KMS-11 (cell line): ENCODE measurements at regions not wholly inside any gene's neighbourhood (a gene's known extent, or its start where the extent isn't known, plus 50 kb on each side); places are given as distances from the start of the nearest gene placed in this dataset.

Source experiments
- H2AFZ ChIP-seq: fragments of 200-600 bp; sonication (generic); 2 replicates; pipeline ENCODE4 v1.6.1; 2016; ENCODE audit warnings: antibody characterized with exemption, mixed run types, low read depth
- H3K27ac ChIP-seq: fragments of 200-600 bp; sonication (generic); 2 replicates; pipeline ENCODE4 v1.6.1; 2016; ENCODE audit warnings: mild to moderate bottlenecking, mixed run types
- H3K27me3 ChIP-seq: fragments of 200-600 bp; sonication (generic); 2 replicates; pipeline ENCODE4 v1.6.1; 2017; ENCODE audit warnings: mild to moderate bottlenecking, low read depth, mixed run types, moderate library complexity; ENCODE audit not compliant: insufficient read depth
- H3K36me3 ChIP-seq: fragments of 200-600 bp; sonication (generic); 2 replicates; pipeline ENCODE4 v1.6.1; 2017; ENCODE audit warnings: mild to moderate bottlenecking, mixed run types; ENCODE audit not compliant: insufficient read depth
- H3K4me1 ChIP-seq: fragments of 200-600 bp; sonication (generic); 2 replicates; pipeline ENCODE4 v1.6.1; 2016; ENCODE audit warnings: mild to moderate bottlenecking, low read depth, mixed run types; ENCODE audit not compliant: poor library complexity, severe bottlenecking
- H3K4me2 ChIP-seq: fragments of 200-600 bp; sonication (generic); 2 replicates; pipeline ENCODE4 v1.7.0; 2016; ENCODE audit warnings: mild to moderate bottlenecking, mixed run types
- H3K4me3 ChIP-seq: fragments of 200-600 bp; sonication (generic); IDR thresholded peaks from 2 replicates; pipeline ENCODE4 v1.6.1; 2017; ENCODE audit warnings: low read depth, low read length, mixed read lengths; ENCODE audit not compliant: insufficient read depth
- H3K79me2 ChIP-seq: fragments of 200-600 bp; sonication (generic); 2 replicates; pipeline ENCODE4 v1.6.1; 2016; ENCODE audit warnings: low read depth, mixed run types; ENCODE audit not compliant: insufficient read depth
- H3K9ac ChIP-seq: fragments of 200-600 bp; sonication (generic); 2 replicates; pipeline ENCODE4 v1.6.1; 2016; ENCODE audit warnings: mild to moderate bottlenecking, mixed run types
- H4K20me1 ChIP-seq: fragments of 200-600 bp; sonication (generic); 2 replicates; pipeline ENCODE4 v1.6.1; 2016; ENCODE audit warnings: mild to moderate bottlenecking, mixed run types; ENCODE audit not compliant: insufficient read depth
- TF ChIP-seq, protein P1 (sequence below): fragments of 200-600 bp; sonication (generic); conservative IDR thresholded peaks from 2 replicates; pipeline ENCODE4 v1.6.1; 2017; ENCODE audit warnings: low read depth, mild to moderate bottlenecking, antibody characterized with exemption, low read length, moderate library complexity, mixed read lengths

DNA sequence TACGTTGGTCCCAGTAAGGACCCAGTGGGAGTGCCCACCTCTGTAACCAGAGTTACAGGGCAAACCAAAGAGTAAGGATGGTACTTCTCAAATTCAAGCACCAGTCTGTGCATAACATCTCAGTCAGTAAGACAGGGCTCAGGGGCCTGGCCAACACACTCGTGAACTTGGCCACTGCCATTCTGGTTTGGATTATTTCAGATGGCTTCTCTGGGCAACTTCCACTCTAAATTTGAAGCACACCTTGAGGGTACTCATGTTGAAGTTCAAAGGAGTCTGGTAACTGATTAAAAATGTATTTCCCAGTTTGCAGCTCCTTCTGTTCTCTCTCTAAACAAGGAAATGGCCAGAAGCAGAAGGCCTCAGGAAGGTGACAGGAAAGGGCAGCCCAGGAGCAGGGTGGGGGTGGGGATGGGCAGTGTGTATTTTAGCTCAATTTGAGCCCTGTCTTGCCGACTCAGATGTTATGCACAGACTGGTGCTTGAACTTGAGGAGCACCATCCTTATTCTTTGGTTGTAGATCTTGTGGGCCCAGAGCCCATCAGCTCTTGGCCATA is 107.3 kb upstream of the GLI3 start:
- TF ChIP-seq, protein P1, sequence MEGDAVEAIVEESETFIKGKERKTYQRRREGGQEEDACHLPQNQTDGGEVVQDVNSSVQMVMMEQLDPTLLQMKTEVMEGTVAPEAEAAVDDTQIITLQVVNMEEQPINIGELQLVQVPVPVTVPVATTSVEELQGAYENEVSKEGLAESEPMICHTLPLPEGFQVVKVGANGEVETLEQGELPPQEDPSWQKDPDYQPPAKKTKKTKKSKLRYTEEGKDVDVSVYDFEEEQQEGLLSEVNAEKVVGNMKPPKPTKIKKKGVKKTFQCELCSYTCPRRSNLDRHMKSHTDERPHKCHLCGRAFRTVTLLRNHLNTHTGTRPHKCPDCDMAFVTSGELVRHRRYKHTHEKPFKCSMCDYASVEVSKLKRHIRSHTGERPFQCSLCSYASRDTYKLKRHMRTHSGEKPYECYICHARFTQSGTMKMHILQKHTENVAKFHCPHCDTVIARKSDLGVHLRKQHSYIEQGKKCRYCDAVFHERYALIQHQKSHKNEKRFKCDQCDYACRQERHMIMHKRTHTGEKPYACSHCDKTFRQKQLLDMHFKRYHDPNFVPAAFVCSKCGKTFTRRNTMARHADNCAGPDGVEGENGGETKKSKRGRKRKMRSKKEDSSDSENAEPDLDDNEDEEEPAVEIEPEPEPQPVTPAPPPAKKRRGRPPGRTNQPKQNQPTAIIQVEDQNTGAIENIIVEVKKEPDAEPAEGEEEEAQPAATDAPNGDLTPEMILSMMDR, result no peak
- H3K9ac ChIP-seq, result no peak overlapping the region
- no peaks in the 10 kb centered on the region for H3K27me3 ChIP-seq
- no peaks in the 10 kb centered on the region for H3K4me1 ChIP-seq
- no peak overlapping the region for H3K4me3 ChIP-seq
- no peak overlapping the region for H3K27ac ChIP-seq
- no peak overlapping the region for H3K4me2 ChIP-seq
- H4K20me1 ChIP-seq, result no peaks in the 10 kb centered on the region
- no peak overlapping the region for H2AFZ ChIP-seq
- H3K79me2 ChIP-seq, result no peaks in the 10 kb centered on the region
- no peaks in the 10 kb centered on the region for H3K36me3 ChIP-seq

- no peak overlapping the region for H3K27ac ChIP-seq
- H4K20me1 ChIP-seq, result no peaks in the 10 kb centered on the region
- no peak overlapping the region for H3K4me2 ChIP-seq
- TF ChIP-seq, protein P1, result no peak
- H3K9ac ChIP-seq, result no peak overlapping the region
- H3K27me3 ChIP-seq, result no peaks in the 10 kb centered on the region
- H3K4me3 ChIP-seq, result no peak overlapping the region
- no peaks in the 10 kb centered on the region for H3K79me2 ChIP-seq
- H3K36me3 ChIP-seq, result no peaks in the 10 kb centered on the region
- H3K4me1 ChIP-seq, result no peaks in the 10 kb centered on the region
- no peak overlapping the region for H2AFZ ChIP-seq
Observed at GRCh38 chr7:42342381-42342780, 105.4 kb upstream of the GLI3 start.

- no peak overlapping the region for H3K4me3 ChIP-seq
- no peaks in the 10 kb centered on the region for H3K79me2 ChIP-seq
- no peak overlapping the region for H3K9ac ChIP-seq
- no peaks in the 10 kb centered on the region for H4K20me1 ChIP-seq
- H3K27me3 ChIP-seq, result no peaks in the 10 kb centered on the region
- no peaks in the 10 kb centered on the region for H3K36me3 ChIP-seq
- TF ChIP-seq, protein P1, result no peak
- H3K4me1 ChIP-seq, result no peaks in the 10 kb centered on the region
- H3K27ac ChIP-seq, result no peak overlapping the region
- no peak overlapping the region for H3K4me2 ChIP-seq
- no peak overlapping the region for H2AFZ ChIP-seq
Observed at GRCh38 chr7:42340436-42340835, 103.4 kb upstream of the GLI3 start.

DNA sequence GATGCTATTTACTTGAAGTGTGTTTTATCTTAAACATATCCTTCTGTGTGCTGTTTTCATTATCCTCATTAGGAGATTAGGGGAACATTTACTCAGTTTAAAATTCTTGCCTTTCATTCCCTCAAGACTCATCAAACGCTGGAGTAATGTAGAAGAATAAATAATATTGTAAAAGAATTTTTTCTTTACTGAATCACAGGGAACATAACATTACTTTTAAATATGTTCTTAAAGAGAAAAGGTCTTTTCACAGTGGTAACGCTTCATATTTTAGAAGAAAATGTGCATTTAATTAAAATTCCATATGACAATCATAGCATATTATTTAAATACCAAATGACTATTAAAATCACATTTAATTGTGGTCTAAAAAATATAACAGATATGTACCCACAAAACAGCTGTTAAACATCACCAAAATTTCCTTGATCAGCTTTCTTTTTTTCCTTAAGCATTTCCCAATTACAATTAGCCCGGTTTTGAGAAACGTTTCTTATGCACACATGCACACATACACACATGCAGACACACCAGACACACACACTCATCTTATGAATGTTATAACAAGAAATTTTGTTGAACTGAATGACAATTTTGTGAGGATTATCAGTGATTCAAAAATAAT is 102.0 kb upstream of the GLI3 start:
- no peaks in the 10 kb centered on the region for H3K27me3 ChIP-seq
- H4K20me1 ChIP-seq, result no peaks in the 10 kb centered on the region
- H3K36me3 ChIP-seq, result no peaks in the 10 kb centered on the region
- H3K4me2 ChIP-seq, result no peak overlapping the region
- H3K27ac ChIP-seq, result no peak overlapping the region
- H3K4me3 ChIP-seq, result no peak overlapping the region
- H3K4me1 ChIP-seq, result no peaks in the 10 kb centered on the region
- H3K9ac ChIP-seq, result no peak overlapping the region
- H2AFZ ChIP-seq, result no peak overlapping the region
- TF ChIP-seq, protein P1, result no peak
- H3K79me2 ChIP-seq, result no peaks in the 10 kb centered on the region
